MM.1S (cell line): ENCODE measurements at regions not wholly inside any gene's neighbourhood (a gene's known extent, or its start where the extent isn't known, plus 50 kb on each side); places are given as distances from the start of the nearest gene placed in this dataset.

Experiments
- EZH2phosphoT487 ChIP-seq: fragments of 300-600 bp; sonication (generic); IDR thresholded peaks from 2 replicates; pipeline ENCODE4 v1.6.1; 2018; ENCODE audit warnings: antibody characterized with exemption, low read length
- TF ChIP-seq, protein P1 (sequence below): fragments of 300-600 bp; sonication (generic); IDR thresholded peaks from 2 replicates; pipeline ENCODE4 v1.5.1; 2016; ENCODE audit warnings: antibody characterized with exemption, low read length, mixed read lengths

DNA sequence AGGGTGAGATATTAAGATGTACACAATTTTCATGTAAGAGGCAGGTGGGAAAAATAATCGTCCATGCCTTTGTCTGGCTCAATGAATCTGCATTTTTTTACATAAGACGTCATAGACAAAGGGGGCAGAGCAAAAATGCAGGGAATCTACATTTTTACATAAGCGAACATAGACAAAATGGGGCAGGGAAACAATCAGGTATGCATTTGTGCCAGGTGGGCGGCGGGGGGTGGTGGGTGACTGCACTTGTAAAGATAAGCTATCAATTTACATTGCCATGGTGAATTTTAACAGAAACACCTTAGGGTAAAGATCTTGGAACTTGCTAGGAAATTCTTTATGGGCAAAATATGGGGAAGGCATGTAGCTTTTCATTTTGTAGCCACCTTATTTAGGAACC is 96.3 kb upstream of the CES5A start:
- TF ChIP-seq, protein P1, sequence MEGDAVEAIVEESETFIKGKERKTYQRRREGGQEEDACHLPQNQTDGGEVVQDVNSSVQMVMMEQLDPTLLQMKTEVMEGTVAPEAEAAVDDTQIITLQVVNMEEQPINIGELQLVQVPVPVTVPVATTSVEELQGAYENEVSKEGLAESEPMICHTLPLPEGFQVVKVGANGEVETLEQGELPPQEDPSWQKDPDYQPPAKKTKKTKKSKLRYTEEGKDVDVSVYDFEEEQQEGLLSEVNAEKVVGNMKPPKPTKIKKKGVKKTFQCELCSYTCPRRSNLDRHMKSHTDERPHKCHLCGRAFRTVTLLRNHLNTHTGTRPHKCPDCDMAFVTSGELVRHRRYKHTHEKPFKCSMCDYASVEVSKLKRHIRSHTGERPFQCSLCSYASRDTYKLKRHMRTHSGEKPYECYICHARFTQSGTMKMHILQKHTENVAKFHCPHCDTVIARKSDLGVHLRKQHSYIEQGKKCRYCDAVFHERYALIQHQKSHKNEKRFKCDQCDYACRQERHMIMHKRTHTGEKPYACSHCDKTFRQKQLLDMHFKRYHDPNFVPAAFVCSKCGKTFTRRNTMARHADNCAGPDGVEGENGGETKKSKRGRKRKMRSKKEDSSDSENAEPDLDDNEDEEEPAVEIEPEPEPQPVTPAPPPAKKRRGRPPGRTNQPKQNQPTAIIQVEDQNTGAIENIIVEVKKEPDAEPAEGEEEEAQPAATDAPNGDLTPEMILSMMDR: no peak
- TF ChIP-seq EZH2phosphoT487: no peak
